K562 (cell line): ENCODE measurements at regions not wholly inside any gene's neighbourhood (a gene's known extent, or its start where the extent isn't known, plus 50 kb on each side); places are given as distances from the start of the nearest gene placed in this dataset.

Source experiments
- ATAC-seq: fragments of 200-7000 bp; cut with Tn5 transposase; 3 replicates; pipeline ENCODE4 v1.9.1; 2020; ENCODE audit warnings: moderate library complexity
- BruUV-seq: library from RNA; stranded (reverse); fragments of 400-500 nt; replicated peaks from 2 replicates; lab custom pipeline; 2021; lab: Mats Ljungman, UMichigan
- CTCF ChIA-PET: fragments of 300-600 bp; formaldehyde crosslinking; extraction: SDS; loops from one replicate; lab custom pipeline; 2021; ENCODE audit warnings: low intra/inter-chr PET ratio; lab: Yijun Ruan, JAX
- POLR2A ChIA-PET: fragments of 300-600, 350-650 bp; sonication (Branson Sonifier 250); formaldehyde crosslinking; extraction: SDS; loops from one replicate; lab custom pipeline; 2021; ENCODE audit warnings: antibody characterized with exemption, inconsistent platforms; lab: Yijun Ruan, JAX
- DNase-seq, 4 experiments: peaks; one replicate each; pipeline versions ENCODE4 v3.0.0 to v3.0.0-alpha.2; 2011 to 2018; ENCODE audit warnings: low spot score in 3 of 4, mixed read lengths in 3 of 4; ENCODE audit errors: extremely low read depth in 1 of 4
- FAIRE-seq: peaks from 2 replicates; lab custom pipeline; 2011; peaks lifted over from hg19 to GRCh38; lab: Jason Lieb, UNC
- H2AFZ ChIP-seq: 2 replicates; pipeline ENCODE4 v1.6.0; 2011; ENCODE audit warnings: low read depth, low read length, control low read depth, inconsistent platforms
- H3K27ac ChIP-seq: fragments of 200-600 bp; 3 replicates; pipeline ENCODE4 v1.8.0; 2011; ENCODE audit warnings: low read depth, mild to moderate bottlenecking, control low read depth, inconsistent platforms, low read length, moderate library complexity, mixed read lengths; ENCODE audit errors: extremely low read depth
- H3K27me3 ChIP-seq, 2 experiments: fragments of 300-600 bp in 1 of 2; 2 replicates in 1 of 2; 3 replicates in 1 of 2; pipeline versions ENCODE4 v1.6.0 to v1.8.0; 2011; ENCODE audit warnings: inconsistent platforms in 2 of 2, low read length in 2 of 2, mild to moderate bottlenecking in 1 of 2, mixed read lengths in 1 of 2, moderate library complexity in 1 of 2; ENCODE audit not compliant: control insufficient read depth in 2 of 2, insufficient read depth in 2 of 2
- H3K36me3 ChIP-seq: fragments of 300-600 bp; 3 replicates; pipeline ENCODE4 v1.8.0; 2011; ENCODE audit warnings: mild to moderate bottlenecking, low read length, inconsistent platforms; ENCODE audit not compliant: control insufficient read depth, insufficient read depth
- H3K4me1 ChIP-seq, 2 experiments: fragments of 200-600 bp in 1 of 2; replicated peaks in 1 of 2; 2 replicates in 1 of 2; 3 replicates in 1 of 2; pipeline versions ENCODE4 v1.5.1 to v1.8.0; 2011; ENCODE audit warnings: inconsistent platforms in 2 of 2, low read length in 2 of 2, mild to moderate bottlenecking in 1 of 2, mixed read lengths in 1 of 2, moderate library complexity in 1 of 2; ENCODE audit not compliant: control insufficient read depth in 2 of 2, insufficient read depth in 2 of 2
- H3K4me2 ChIP-seq: 2 replicates; pipeline ENCODE4 v1.6.1; 2011; ENCODE audit warnings: low read length, control low read depth, inconsistent platforms, mixed read lengths; ENCODE audit not compliant: insufficient read depth
- H3K4me3 ChIP-seq: fragments of 200-600 bp; sonication (generic), shearing (Covaris generic); 2 replicates; pipeline ENCODE4 v1.5.1; 2016; ENCODE audit warnings: control low read depth, inconsistent platforms
- H3K79me2 ChIP-seq: fragments of 200-600 bp; 3 replicates; pipeline ENCODE4 v1.8.0; 2011; ENCODE audit warnings: low read length, inconsistent platforms; ENCODE audit not compliant: control insufficient read depth, insufficient read depth
- H3K9ac ChIP-seq, 2 experiments: 2 replicates each; pipeline versions ENCODE4 v1.6.0 to v1.6.1; 2011; ENCODE audit warnings: low read depth in 2 of 2, low read length in 2 of 2, control low read depth in 1 of 2, inconsistent platforms in 1 of 2, mild to moderate bottlenecking in 1 of 2, mixed read lengths in 1 of 2; ENCODE audit not compliant: insufficient read depth in 1 of 2
- H3K9me1 ChIP-seq: one replicate; pipeline ENCODE4 v1.6.0; 2011; ENCODE audit warnings: inconsistent platforms, mild to moderate bottlenecking, low read length, moderate library complexity; ENCODE audit not compliant: control insufficient read depth, insufficient read depth
- H3K9me3 ChIP-seq: replicated peaks from 2 replicates; pipeline ENCODE4 v1.5.1; 2011; ENCODE audit warnings: low read depth, low read length, inconsistent platforms; ENCODE audit not compliant: control insufficient read depth, insufficient read depth
- H4K20me1 ChIP-seq: replicated peaks from 2 replicates; pipeline ENCODE4 v1.6.1; 2011; ENCODE audit warnings: low read length, inconsistent platforms, mixed read lengths; ENCODE audit not compliant: control insufficient read depth, insufficient read depth
- CHD1 ChIP-seq: fragments of 200-600 bp; sonication (generic); IDR thresholded peaks from one replicate; pipeline ENCODE4 v1.6.1; 2012; ENCODE audit warnings: mild to moderate bottlenecking, moderate library complexity, low read length, inconsistent platforms
- CREB1 ChIP-seq, 2 experiments: sonication (generic) in 1 of 2; formaldehyde crosslinking in 1 of 2; IDR thresholded peaks; 2 replicates each; pipeline versions ENCODE4 v1.6.1 to v1.8.0; 2012 to 2022; ENCODE audit warnings: inconsistent platforms in 1 of 2, mild to moderate bottlenecking in 1 of 2, missing genetic modification reagents in 1 of 2, moderate library complexity in 1 of 2
- DACH1 ChIP-seq: fragments of 450-650 bp; IDR thresholded peaks from 2 replicates; pipeline ENCODE4 v1.6.1; 2018; ENCODE audit not compliant: partially characterized antibody
- JUN ChIP-seq, 2 experiments: sonication (generic) in 1 of 2; formaldehyde crosslinking in 1 of 2; IDR thresholded peaks; 2 replicates each; pipeline versions ENCODE4 v1.6.1 to v1.8.0; 2012 to 2022; ENCODE audit warnings: borderline replicate concordance in 2 of 2, mild to moderate bottlenecking in 2 of 2, improper control_type of control experiment in 1 of 2, low read depth in 1 of 2, low read length in 1 of 2, missing genetic modification reagents in 1 of 2
- KDM4B ChIP-seq, 2 experiments: fragments of 450-650 bp in 1 of 2; sonication (generic) in 1 of 2; IDR thresholded peaks; 2 replicates each; pipeline ENCODE4 v1.6.1; 2016 to 2017; ENCODE audit warnings: borderline replicate concordance in 2 of 2, antibody characterized with exemption in 1 of 2, low read depth in 1 of 2, mild to moderate bottlenecking in 1 of 2
- NFE2L1 ChIP-seq: fragments of 450-650 bp; IDR thresholded peaks from 2 replicates; pipeline ENCODE4 v1.6.1; 2016; ENCODE audit warnings: missing genetic modification characterization, low read depth, mild to moderate bottlenecking, missing compliant biosample characterization, moderate library complexity, borderline replicate concordance
- NR1H2 ChIP-seq: sonication (generic); formaldehyde crosslinking; IDR thresholded peaks from 2 replicates; pipeline ENCODE4 v1.4.0; 2020; ENCODE audit warnings: mild to moderate bottlenecking, missing genetic modification reagents
- SMAD4 ChIP-seq: fragments of 250-450 bp; sonication (Bioruptor Pico); conservative IDR thresholded peaks from 2 replicates; pipeline ENCODE4 v1.8.0; 2021; ENCODE audit warnings: inconsistent platforms, mild to moderate bottlenecking, moderate library complexity
- SMARCA5 ChIP-seq: fragments of 450-650 bp; IDR thresholded peaks from 2 replicates; pipeline ENCODE4 v1.6.1; 2016
- SMC3 ChIP-seq: conservative IDR thresholded peaks from 2 replicates; pipeline ENCODE4 v1.6.1; 2011; ENCODE audit warnings: low read depth, low read length, improper control_type of control experiment; ENCODE audit not compliant: insufficient read depth
- TAL1 ChIP-seq: fragments of 450-650 bp; IDR thresholded peaks from 2 replicates; pipeline ENCODE4 v1.6.1; 2016; ENCODE audit warnings: mild to moderate bottlenecking
- TBP ChIP-seq: optimal IDR thresholded peaks from 2 replicates; pipeline ENCODE3; 2011; ENCODE audit warnings: low read depth, low read length, improper control_type of control experiment
- ZNF143 ChIP-seq: sonication (generic); formaldehyde crosslinking; IDR thresholded peaks from 2 replicates; pipeline ENCODE4 v1.9.0; 2022; ENCODE audit warnings: mild to moderate bottlenecking, missing genetic modification reagents
- ZNF75A ChIP-seq: fragments of 450-650 bp; formaldehyde crosslinking; IDR thresholded peaks from 2 replicates; pipeline ENCODE4 v1.4.0; 2020; ENCODE audit warnings: mild to moderate bottlenecking
- WGBS: fragments of 100-300 bp; shearing (Covaris generic); methylation state at CpG from one replicate; pipeline ENCODE4 v1.1.6; 2016; ENCODE audit warnings: low coverage, mixed read lengths; ENCODE audit not compliant: insufficient coverage; ENCODE audit errors: missing lambda C conversion rate; 5-methylcytosine and 5-hydroxymethylcytosine counted together
- in situ Hi-C: fragments of 300-500 bp; cut with MboI; formaldehyde crosslinking; loops from 4 replicates; pipeline ENCODE4 v1.15.0; 2018; ENCODE audit warnings: inconsistent platforms, mixed read lengths
- intact Hi-C: fragments of 100-400 bp; cut with micrococcal nuclease; formaldehyde crosslinking; loops from 2 replicates; pipeline ENCODE4 v1.14.2; 2022
- TF ChIP-seq, protein P1 (sequence below): fragments of 200-400 bp; formaldehyde crosslinking; IDR thresholded peaks from 2 replicates; pipeline ENCODE4 v1.6.1; 2017; ENCODE audit warnings: mild to moderate bottlenecking, low read depth, low read length, moderate library complexity
- TF ChIP-seq, protein P2 (sequence below): IDR thresholded peaks from 3 replicates; pipeline ENCODE4 v1.6.1; 2011; ENCODE audit warnings: borderline replicate concordance, mild to moderate bottlenecking, moderate library complexity; ENCODE audit not compliant: insufficient read length; ENCODE audit errors: extremely low read depth
- TF ChIP-seq, protein P3 (sequence below): fragments of 450-650 bp; IDR thresholded peaks from 2 replicates; pipeline ENCODE4 v1.6.1; 2016; ENCODE audit warnings: low read depth, mild to moderate bottlenecking, moderate library complexity

DNA sequence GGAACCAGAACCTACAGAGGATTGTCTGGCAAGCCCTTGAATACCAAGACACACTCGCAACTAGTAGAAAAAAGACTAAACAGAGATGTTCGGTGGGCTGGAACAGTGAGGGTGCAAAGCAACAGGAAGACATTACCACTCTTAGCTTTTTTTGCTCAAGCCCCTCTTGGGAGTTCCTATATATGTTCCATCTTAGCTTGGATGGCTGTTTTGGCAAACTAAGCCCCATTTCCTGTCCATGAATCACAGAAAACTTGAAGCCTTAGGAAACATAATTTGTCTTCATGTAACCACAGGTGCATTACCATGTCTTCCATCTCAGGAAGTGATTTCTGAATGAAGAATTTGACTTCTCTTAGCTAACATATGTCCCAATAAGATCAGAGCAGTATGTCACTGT is 446.3 kb downstream of the OLFM4 start (continued):
- TF ChIP-seq DACH1 (no peak), TAL1 (no peak)

DNA sequence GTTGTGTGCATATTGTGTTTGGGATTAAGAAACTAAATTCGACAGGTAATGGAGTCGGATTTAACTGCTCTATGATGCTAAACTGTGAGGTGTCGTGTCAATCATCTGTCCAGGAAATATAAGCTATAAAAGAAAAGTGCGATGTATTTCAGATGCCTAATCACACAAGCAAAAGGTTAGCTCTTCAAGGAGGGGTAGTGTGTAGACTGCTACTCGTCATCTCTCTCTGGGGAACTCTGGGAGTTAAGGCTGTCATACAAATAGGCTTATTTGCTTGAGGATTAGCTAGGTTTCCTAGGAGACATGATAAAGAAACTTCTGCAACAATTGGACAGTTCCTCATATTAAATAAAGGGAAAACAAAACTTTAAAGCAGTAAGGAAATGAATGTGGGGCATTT is 462.1 kb downstream of the OLFM4 start:
- BruUV-seq, result no TSS peak
- no peak overlapping the region for H3K4me3 ChIP-seq
- in situ Hi-C loops, result no loop called here
- H3K4me1 ChIP-seq, result no peaks in the 10 kb centered on the region
- H2AFZ ChIP-seq, result no peak overlapping the region
- POLR2A ChIA-PET, result no interaction called here
- 0% methylated on average over 3 of the region's 5 CpGs for WGBS
- FAIRE-seq (no peak), DNase-seq (no peak), ATAC-seq (no peak)
- no peaks in the 10 kb centered on the region for H3K79me2 ChIP-seq
- CTCF ChIA-PET, result no interaction called here
- H3K9me1 ChIP-seq, result no peaks in the 10 kb centered on the region
- H3K9ac ChIP-seq, result no peak overlapping the region
- H4K20me1 ChIP-seq, result no peaks in the 10 kb centered on the region
- no peak overlapping the region for H3K27ac ChIP-seq
- no peak overlapping the region for H3K4me2 ChIP-seq
- no peaks in the 10 kb centered on the region for H3K36me3 ChIP-seq
- intact Hi-C loops, result no loop called here
- no peaks in the 10 kb centered on the region for H3K9me3 ChIP-seq
- no peaks in the 10 kb centered on the region for H3K27me3 ChIP-seq
- TF ChIP-seq, protein P1, sequence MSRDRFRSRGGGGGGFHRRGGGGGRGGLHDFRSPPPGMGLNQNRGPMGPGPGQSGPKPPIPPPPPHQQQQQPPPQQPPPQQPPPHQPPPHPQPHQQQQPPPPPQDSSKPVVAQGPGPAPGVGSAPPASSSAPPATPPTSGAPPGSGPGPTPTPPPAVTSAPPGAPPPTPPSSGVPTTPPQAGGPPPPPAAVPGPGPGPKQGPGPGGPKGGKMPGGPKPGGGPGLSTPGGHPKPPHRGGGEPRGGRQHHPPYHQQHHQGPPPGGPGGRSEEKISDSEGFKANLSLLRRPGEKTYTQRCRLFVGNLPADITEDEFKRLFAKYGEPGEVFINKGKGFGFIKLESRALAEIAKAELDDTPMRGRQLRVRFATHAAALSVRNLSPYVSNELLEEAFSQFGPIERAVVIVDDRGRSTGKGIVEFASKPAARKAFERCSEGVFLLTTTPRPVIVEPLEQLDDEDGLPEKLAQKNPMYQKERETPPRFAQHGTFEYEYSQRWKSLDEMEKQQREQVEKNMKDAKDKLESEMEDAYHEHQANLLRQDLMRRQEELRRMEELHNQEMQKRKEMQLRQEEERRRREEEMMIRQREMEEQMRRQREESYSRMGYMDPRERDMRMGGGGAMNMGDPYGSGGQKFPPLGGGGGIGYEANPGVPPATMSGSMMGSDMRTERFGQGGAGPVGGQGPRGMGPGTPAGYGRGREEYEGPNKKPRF, result no peak
- TF ChIP-seq NR1H2 (CRISPR knock-in tag) (no peak), NFE2L1 (tag) (no peak), CREB1 (IDR thresholded peaks at IDR 0.05) (no peak), CREB1 (CRISPR knock-in tag; IDR thresholded peaks at IDR 0.05) (no peak), ZNF75A (no peak), SMARCA5 (no peak), TBP (no peak), KDM4B (IDR thresholded peaks at IDR 0.05; ENCODE audit: borderline replicate concordance in 2 of 2, low read depth in 1 of 2) (no peak), SMAD4 (CRISPR knock-in tag) (no peak), ZNF143 (CRISPR knock-in tag) (no peak), SMC3 (no peak), CHD1 (no peak), JUN (IDR thresholded peaks at IDR 0.05; ENCODE audit: borderline replicate concordance, low read depth, low read length) (no peak), JUN (CRISPR knock-in tag; IDR thresholded peaks at IDR 0.05; ENCODE audit: borderline replicate concordance) (no peak)
- TF ChIP-seq, protein P2, sequence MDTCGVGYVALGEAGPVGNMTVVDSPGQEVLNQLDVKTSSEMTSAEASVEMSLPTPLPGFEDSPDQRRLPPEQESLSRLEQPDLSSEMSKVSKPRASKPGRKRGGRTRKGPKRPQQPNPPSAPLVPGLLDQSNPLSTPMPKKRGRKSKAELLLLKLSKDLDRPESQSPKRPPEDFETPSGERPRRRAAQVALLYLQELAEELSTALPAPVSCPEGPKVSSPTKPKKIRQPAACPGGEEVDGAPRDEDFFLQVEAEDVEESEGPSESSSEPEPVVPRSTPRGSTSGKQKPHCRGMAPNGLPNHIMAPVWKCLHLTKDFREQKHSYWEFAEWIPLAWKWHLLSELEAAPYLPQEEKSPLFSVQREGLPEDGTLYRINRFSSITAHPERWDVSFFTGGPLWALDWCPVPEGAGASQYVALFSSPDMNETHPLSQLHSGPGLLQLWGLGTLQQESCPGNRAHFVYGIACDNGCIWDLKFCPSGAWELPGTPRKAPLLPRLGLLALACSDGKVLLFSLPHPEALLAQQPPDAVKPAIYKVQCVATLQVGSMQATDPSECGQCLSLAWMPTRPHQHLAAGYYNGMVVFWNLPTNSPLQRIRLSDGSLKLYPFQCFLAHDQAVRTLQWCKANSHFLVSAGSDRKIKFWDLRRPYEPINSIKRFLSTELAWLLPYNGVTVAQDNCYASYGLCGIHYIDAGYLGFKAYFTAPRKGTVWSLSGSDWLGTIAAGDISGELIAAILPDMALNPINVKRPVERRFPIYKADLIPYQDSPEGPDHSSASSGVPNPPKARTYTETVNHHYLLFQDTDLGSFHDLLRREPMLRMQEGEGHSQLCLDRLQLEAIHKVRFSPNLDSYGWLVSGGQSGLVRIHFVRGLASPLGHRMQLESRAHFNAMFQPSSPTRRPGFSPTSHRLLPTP, result no peak
- TF ChIP-seq, protein P3, sequence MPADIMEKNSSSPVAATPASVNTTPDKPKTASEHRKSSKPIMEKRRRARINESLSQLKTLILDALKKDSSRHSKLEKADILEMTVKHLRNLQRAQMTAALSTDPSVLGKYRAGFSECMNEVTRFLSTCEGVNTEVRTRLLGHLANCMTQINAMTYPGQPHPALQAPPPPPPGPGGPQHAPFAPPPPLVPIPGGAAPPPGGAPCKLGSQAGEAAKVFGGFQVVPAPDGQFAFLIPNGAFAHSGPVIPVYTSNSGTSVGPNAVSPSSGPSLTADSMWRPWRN, result no peak
